HG02840 (cell line): ENCODE measurements at regions not wholly inside any gene's neighbourhood (a gene's known extent, or its start where the extent isn't known, plus 50 kb on each side); places are given as distances from the start of the nearest gene placed in this dataset.

Source experiments
- ATAC-seq: cut with Tn5 transposase; IDR thresholded peaks from one replicate; pipeline ENCODE4 v1.9.1; 2021; ENCODE audit warnings: mild to moderate bottlenecking, moderate library complexity, moderate number of reproducible peaks; ENCODE audit not compliant: unreplicated experiment, low FRiP score

DNA sequence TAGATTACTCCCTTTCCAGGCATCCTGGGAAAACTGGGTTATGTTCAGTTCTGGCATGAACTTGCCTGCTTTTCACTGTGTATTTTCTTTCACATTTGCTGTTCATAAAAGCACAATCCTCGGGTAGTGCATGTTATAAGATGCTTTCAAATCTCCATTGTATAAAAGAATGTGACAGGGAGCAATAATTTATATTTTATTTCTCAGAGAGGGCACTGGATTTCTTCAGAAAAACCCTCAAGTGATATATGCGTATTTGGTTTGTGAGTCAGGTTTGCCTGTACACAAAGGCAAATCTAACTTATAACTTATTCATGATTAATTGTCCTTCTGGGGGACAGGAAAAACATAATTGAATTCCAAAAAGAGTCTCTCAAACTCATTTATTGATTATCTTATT, 440.7 kb upstream of the MMADHC start:
- ATAC-seq: no peak

DNA sequence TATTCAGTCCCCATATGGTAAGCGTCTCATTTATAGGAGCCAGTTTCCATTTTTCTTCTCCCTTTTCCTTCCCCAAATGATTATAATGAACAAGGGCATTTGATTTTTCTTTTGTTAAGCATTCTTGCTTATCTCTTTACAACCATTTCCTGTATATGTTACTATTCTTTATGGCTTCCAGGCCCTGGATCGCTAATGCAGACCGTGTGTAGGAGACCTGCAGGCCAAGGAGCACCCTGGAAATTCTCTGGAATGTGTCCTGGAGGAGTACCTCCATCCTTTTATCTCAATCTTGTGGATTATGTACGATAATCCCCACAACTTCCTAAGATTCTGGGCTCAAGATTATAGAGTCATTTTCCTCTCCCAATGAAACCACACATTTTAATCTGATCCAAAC, 439.6 kb upstream of the MMADHC start:
- ATAC-seq: no peak

DNA sequence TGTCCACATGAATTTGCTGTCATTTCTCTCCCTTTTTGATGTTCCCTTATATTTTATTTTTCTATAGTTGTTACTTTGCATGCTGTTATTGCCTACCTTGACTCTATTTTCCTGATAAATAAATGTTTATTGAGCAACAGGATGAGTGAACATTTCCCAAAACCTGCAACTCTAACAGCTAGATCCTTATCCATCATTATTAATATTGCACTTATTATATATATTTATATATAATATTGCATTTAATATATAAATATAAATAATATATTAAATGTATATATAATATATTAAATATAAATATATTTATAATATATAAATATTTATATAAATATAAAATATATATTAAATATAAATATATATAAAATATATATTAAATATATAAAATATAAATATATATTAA, 436.1 kb upstream of the MMADHC start:
- no peak for ATAC-seq

DNA sequence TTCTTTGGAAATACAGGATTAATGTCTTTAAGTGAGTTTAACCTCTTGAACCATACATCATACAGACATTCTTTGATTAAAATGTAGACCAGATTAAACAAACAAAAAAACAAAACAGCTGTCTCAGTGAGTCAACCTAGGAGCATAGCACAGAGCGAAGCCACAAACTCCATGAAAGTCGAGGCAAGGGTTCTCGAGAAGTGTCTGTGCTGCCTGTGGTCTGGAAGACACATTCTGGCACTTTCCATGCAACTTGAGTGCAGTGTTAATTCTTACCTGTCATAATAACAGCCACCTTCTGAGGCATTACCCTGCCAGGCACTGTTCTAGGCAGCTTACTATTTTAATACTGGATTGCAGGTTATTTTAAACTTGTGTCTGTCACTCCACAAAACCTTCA, 435.5 kb upstream of the MMADHC start:
- no peak for ATAC-seq

DNA sequence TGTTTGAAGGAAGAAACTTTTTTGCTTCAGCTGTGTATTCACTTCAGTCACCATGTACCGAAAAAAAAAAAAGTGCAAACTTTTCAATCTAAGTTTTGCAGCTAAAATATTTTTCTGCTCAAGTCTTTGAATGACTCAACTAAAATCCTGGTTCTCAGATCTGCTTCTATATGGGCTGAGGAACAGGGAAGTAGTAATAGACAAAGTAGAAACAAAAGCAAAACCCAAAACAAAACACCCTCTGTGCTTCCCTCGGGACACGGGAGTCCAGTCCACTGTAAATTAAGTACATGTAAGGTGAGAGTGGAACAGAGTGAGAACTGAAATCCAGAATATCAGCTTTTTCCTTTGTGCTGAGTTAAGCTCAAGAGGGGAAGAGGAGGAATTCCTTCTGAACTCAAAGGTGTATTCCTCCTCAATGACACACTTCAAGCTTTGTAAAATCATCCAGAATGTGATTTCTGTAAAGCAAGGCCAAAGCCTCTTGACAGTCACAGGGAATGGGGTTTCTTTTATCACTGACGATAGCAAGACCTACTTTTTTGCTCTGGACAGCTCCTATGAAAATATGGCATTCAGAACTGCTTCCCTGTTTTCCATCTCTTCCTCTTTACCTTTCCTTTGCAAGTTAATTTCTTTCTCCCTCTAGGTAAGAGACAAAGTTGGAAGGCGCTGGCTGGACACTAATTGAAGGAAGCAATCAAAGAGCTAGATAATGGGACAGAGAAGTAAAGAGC, 433.5 kb upstream of the MMADHC start:
- ATAC-seq: no peak

DNA sequence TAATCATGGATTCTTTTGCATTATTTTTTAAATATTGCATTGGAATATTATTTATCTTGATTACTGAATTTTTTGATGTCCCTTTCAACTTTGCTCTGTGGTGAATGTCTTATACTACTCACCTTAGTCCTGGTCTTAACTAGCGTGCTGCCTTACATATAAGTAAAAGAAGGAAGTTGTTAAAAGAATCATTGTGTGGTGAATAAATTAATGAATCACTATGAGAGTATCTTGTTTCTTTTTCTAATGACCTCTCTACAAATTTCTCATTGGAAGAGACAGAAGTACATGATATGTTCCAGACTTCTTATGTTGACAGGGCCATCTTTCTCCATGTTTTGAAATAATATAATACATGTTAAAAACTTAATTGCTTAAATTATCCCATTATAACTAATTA, 432.6 kb upstream of the MMADHC start:
- no peak for ATAC-seq

DNA sequence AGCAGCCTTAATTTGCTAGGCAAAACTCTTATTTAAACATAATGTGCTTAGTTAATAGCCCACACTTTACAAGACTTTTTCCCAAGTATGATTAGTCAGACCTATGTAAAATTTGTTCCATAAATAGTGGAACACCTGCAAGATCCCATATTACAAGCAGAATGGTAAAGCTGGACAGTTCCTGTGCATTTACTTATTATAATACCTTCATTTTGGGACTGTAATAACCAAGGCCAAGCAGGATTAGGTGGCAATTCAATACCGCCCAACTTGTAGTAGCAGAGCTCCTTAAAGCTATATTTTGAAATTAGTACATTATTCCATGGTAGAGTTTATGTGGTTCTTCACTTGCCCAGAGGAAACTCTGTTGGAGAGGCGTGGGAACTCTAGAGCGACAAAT, 431.5 kb upstream of the MMADHC start:
- ATAC-seq: no peak

DNA sequence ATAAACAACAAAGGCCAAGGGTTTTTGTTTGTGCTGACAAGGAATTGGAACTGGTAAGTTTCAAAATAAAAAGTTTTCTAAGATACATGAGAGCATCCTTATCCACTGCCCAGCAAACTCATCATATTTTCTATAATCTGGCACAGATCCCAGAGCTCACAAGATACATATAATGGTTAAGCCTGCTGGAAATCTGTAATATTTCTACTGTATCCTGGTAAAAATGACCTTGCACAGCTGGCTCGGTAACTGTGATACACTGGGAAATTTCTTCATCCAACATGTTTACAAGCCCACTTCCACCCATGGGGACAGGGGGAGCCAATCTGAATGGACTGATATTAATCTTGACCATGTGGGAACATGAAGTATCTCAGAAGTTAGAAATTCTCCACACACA, 425.4 kb upstream of the MMADHC start:
- ATAC-seq: no peak

DNA sequence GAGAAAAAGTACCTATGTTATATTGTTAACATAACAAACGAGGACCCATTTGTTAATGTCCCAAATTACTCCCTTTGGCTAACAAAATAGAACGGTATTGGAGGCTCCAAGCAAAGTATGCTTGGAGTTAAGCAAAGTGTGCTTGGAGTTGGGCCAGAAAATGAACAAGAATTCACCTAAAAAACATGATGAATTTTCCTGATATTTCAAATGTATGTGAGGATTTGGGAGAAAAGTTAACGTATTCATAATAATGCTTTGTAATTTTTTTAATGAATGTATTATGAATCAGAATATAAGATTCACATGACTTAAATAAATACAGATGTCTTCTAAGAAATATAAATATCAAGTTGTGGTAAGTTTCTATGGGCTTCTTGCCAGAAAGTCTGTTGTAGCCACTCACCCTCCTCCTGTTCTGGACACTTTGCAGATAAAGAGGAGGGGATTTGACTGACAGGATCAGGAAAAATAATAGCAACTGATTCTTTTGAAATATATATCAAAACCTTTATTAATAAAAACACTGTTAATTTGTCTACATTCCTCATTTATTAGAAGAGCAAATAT, 423.7 kb upstream of the MMADHC start:
- no peak for ATAC-seq

DNA sequence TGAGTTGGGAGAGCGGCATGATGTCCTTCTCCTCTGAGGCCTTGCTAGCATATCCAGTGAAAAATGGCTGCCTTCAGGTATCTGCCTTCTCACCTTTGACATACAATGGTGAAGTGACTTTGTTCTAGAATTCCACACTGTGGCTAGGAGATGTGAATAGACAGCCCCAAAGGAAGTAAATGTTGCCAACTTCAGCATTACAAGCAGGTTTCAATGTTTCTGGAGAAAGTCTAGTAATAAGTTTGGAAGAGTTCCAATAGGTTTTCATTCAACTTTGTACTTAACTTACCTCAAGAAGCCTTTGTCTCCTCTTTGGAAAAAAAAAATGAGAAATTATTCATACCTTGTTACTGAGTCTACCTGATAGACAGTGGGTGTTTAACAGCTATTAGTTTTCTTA, 421.3 kb upstream of the MMADHC start:
- ATAC-seq: no peak

DNA sequence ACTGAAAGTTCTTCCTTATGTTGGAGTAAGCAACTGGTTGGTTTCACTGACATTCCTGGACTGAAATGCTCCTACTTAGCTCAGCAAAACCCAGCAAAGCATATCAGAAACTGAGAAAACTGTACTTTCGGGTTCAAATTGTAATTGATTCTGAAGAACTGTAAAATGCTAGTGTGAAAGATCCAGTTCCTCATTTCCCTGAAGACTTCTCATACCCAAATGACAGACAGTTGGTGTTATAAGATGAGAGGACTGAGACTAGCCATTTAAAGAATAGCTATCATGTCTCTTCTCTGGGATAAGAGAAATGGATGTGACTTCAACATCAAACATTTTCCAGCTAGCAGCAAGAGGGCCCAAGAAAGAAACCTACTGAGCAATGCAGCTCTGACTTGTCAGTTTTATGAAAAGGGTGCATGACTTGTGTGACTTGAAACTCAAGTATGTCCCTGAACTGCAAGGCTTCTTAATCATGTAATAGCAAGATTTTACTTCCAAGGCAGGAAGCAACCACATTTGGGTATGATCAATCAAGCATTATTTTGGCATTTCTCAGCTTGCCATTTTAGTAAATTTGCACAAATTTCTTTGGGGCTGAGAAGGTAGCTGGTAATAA, 420.3 kb upstream of the MMADHC start:
- no peak for ATAC-seq

DNA sequence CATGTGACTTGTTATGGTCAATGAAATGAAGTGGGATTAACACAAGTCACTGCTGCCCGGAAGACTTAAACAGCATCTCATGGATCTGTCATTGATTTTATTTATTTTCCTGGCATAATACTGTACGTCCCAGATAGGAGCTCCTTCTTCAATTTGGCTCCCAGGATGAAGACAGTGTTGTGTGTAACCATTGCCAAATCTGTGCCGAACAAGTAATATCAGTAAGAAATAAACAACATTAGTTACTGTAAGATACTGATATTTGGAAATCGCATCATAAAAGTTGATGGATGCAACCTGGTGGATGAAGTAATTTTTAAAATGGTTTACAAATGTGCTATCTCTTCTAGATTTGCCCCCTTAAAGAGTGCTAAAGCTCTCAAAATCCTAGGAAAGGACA, 419.0 kb upstream of the MMADHC start:
- ATAC-seq: no peak

DNA sequence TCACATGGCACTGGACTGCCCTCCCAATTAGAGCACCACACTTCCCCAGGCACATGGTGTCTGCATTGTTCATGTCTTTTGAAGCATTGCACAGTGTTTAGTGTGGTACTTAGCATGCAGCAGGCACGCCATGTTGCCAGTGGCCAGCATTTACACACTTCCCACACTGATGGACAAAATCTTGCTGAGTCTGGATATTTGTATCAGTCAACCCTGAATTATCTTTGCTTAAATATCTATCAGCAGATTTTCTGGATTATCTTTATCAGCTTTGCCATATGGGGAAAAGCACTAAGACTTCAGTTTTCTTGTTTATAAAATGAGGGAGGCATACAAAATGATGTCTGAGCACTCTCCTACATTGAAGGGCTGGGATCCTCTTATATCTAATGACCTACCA, 416.0 kb upstream of the MMADHC start:
- ATAC-seq: no peak

DNA sequence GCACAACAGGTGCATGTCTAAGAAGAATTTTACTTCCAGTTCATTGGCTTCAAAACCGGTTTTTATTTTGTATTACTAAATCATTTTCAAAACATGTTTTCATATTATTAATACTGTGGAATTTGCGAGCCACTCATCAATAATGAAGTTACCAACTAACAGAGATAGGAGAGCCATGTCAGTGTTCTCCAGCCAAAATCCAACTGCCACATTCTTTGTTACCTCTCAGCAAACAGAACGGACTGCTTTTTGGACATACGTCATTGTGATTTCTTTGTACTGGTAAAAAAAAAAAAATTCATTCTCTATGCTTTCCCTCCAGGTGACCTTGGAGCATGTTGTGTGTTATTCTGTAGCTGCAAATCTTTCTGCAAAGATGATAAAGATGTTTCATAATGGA, 414.2 kb upstream of the MMADHC start:
- no peak for ATAC-seq

DNA sequence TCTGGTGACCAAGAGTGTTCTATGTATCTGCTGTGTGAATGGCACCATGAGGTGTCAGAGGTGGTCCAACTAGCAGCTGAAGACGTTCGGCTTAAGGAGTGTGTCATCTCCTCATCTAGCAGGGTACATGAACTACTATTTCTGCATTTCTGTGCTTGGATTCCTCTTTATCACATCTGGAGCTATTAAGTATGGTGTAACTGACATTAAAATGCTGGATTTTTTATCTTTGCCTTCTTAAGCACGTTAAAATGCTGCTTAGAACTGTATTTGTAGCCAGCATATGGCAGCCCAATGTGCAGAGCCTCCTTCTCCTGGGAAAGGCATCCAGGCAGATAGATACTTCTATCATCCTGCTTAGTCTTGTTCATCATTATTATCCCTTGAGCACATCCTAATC, 409.3 kb upstream of the MMADHC start:
- no peak for ATAC-seq

DNA sequence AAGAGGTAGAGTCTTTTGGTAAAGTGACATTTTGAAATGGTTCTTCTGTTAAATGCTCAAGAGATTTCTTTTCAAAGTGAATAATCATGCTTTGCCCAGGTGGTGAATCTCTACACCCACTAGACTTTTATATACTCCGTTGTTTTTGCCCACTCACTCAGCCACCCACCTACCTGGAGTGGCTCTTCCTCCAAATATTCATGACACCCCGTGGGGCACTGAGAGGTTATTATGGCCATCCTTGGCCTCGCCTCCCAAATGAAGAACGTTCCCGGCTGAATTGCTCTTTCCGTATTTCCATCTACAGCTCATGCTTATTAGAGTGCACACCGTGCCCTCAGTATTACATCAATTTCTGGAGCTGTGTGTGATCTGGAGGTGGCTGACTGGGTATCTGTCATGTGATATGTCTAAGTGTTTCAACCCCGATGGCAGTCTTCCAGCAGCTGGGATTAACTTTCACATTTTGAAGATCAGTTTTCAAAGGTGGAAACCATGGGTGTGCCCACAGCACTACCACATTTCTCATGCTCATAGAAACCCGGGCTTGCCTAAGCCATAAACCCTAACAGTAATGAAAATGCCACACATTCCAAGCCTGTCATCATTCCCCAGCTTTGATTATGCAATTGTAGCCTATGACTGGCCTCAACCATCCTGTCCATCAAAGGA, 406.6 kb upstream of the MMADHC start:
- ATAC-seq: no peak

DNA sequence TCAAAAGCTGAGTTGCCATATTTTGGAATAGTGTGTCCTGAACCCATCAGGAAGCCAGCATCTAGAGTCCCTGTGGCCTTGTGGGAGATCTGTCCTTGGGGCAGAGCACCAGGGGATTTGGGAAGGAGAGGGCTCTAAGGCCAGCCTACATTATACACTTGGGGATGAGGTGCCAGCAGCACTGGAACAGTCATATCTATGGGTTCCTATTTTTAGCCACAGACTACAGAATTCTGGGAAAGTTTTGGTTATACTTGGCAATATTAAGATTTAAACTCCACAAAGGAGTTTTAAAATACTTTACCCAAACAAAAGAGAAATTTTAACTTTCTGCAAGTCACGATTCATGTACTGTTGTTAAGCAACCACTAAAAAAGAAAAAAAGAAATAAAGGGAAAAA, 405.7 kb upstream of the MMADHC start:
- no peak for ATAC-seq

DNA sequence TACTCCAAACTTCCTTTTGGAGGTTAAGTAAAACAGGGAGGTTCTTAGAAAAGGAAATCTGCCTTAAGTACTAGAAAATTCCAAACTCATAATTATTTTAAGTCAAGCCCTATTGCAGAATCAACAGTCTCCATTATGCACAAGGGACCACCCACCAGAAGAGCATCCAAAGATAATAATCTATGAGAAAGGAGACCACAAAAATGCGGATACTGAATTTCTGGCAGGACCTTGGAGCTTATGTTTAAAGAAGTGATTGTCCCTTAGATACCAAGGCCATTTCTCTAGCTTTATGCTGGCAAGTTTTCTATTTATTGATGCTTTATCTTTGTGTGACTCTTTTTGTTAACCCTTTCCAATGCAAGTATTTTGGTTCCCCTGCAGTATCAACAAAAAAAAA, 404.0 kb upstream of the MMADHC start:
- ATAC-seq: no peak

DNA sequence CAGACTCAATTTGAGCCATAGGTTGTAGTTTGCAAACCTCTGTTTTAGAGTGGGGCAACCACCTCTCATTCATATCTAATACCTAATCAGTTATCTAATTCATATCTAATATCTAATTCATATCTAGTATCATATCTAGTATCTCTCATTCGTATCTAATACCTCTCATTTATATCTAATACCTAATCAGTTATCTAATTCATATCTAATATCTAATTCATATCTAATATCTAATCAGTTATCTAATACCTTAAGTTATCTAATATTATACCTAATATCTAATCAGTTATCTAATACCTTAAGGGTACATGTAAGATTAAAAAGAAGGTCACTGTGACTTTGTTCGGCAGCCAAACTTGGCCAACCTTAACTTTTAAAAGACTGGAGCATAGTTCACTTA, 403.4 kb upstream of the MMADHC start:
- ATAC-seq: no peak

DNA sequence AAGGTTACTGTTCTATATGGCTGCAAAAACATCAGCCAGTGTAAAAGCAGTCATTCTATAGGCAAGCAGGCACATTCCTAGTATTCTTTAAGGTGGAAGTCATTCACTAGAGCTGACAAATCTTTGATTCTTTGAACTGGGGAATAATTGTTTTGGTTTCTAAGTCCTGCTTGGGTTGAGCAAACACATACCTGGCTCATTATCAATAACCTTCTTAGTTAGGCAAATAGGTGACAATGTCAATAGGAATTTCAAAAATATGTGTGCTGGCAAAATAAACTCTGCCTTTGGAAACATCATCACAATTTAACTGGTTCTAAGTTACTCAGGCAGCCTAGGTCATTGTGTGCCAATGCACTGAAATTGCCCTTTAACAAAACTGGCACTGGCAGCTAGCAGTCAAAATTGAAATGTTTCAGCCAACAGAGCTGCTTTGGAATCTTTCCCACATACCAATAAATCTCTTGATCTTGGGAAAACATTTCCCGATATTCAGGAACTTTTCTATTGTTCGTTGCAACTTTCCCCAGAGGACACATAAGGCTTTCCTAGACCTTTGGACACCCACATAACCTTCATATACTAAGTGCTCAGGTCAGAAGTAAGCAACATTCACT, 402.0 kb upstream of the MMADHC start:
- ATAC-seq: no peak

DNA sequence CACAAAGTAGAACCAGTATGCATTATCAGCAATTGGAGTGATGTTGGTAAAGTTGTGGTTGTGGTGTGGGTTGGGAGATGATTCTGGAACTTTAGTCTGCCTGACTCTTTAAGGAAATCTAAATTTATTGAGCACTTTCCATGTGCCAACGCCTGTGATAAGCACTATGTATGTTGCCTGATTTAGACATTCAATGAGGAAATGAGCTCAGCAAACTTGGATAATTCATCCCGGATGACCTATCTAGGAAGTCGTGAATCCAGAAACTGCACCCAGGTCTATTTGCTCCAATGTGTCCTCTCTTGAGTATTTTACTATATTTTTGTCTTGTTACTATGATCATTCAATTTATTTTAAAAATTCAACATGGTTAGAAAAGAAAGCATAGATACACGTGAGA, 400.8 kb upstream of the MMADHC start:
- no peak for ATAC-seq
